NCI-H187 (cell line): ENCODE measurements at regions not wholly inside any gene's neighbourhood (a gene's known extent, or its start where the extent isn't known, plus 50 kb on each side); places are given as distances from the start of the nearest gene placed in this dataset.

Experiments used
- DNase-seq, 2 experiments: peaks; one replicate each; lab custom pipeline; 2025; lab: John Stamatoyannopoulos, UW

- no peak for DNase-seq
Observed at GRCh38 chr1:36687312-36687711, 204.6 kb upstream of the CSF3R start.

GRCh38 chr1:36675931-36676562 is 193.3 kb upstream of the CSF3R start:
- no peak for DNase-seq

GRCh38 chr1:36675106-36675505 is 192.4 kb upstream of the CSF3R start:
- no peak for DNase-seq

- no peak for DNase-seq
Observed at GRCh38 chr1:36673202-36673601, 190.5 kb upstream of the CSF3R start.

GRCh38 chr1:36669262-36669661 is 186.5 kb upstream of the CSF3R start:
- no peak for DNase-seq

- DNase-seq, result no peak
Observed at GRCh38 chr1:36667836-36668235, 185.1 kb upstream of the CSF3R start.

- no peak for DNase-seq
Observed at GRCh38 chr1:36667256-36667655, 184.5 kb upstream of the CSF3R start.

- no peak for DNase-seq
Observed at GRCh38 chr1:36665478-36666080, 182.9 kb upstream of the CSF3R start.

- DNase-seq, result no peak
Observed at GRCh38 chr1:36664571-36665287, 182.0 kb upstream of the CSF3R start.

GRCh38 chr1:36663772-36664430 is 181.2 kb upstream of the CSF3R start:
- DNase-seq, result no peak

- DNase-seq, result no peak
Observed at GRCh38 chr1:36658838-36659237, 176.1 kb upstream of the CSF3R start.

GRCh38 chr1:36657826-36658225 is 175.1 kb upstream of the CSF3R start:
- DNase-seq, result no peak

GRCh38 chr1:36656838-36657237 is 174.1 kb upstream of the CSF3R start:
- no peak for DNase-seq

GRCh38 chr1:36656271-36656670 is 173.6 kb upstream of the CSF3R start:
- DNase-seq, result no peak

GRCh38 chr1:36654586-36654985 is 171.9 kb upstream of the CSF3R start:
- no peak for DNase-seq

- no peak for DNase-seq
Observed at GRCh38 chr1:36653850-36654249, 171.1 kb upstream of the CSF3R start.

- DNase-seq, result no peak
Observed at GRCh38 chr1:36652586-36652985, 169.9 kb upstream of the CSF3R start.

GRCh38 chr1:36652011-36652410 is 169.3 kb upstream of the CSF3R start:
- DNase-seq, result no peak

GRCh38 chr1:36651176-36651910 is 168.6 kb upstream of the CSF3R start:
- no peak for DNase-seq

GRCh38 chr1:36650200-36651065 is 167.7 kb upstream of the CSF3R start:
- peak; percentile 33 to 41 for DNase-seq

- no peak for DNase-seq
Observed at GRCh38 chr1:36645867-36646266, 163.2 kb upstream of the CSF3R start.
